Fibroblast of villous mesenchyme (primary cell): ENCODE measurements at regions not wholly inside any gene's neighbourhood (a gene's known extent, or its start where the extent isn't known, plus 50 kb on each side); places are given as distances from the start of the nearest gene placed in this dataset.

Experiments used
- DNase-seq: peaks from one replicate; pipeline ENCODE4 v3.0.0-alpha.2; 2010; ENCODE audit warnings: low read depth
- H3K4me3 ChIP-seq: 2 replicates; pipeline ENCODE4 v1.5.1; 2011; ENCODE audit warnings: low read depth, mild to moderate bottlenecking, low read length
- CTCF ChIP-seq: IDR thresholded peaks from 2 replicates; pipeline ENCODE4 v1.5.1; 2012; ENCODE audit warnings: low read depth, mild to moderate bottlenecking, low read length; ENCODE audit not compliant: insufficient read depth

DNA sequence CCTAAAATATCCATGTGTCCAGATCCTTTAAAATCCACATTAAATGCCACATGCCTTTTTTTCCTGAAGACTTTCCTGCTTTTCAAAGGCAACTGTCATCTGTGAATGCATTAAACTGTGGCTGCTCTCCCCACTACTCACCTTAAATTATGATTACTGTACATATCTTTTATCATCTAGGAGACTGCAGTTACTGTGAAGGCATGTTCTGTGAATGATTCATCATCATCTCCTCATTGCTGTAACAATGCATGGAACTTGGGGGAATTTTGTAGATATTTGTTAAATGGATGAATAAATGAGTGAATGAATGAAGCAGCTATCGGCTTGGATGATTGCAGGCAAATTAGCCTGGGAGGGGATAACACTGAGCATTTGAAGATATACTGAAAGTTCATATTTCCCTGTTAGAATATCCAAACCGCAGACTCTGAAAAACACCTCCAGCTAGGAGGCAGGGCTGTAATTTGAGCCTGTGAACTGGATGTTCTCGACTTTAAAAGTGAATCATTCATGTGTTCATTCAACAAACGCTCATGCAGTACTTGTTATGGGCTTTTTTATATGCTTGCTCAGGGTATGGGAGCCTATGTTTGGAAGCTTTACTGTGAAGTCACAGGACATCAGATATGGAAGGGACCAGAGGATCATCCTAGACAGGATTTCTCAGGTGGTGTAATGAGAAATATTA lies 519.2 kb downstream of the KIF4B start:
- no peak for DNase-seq
- H3K4me3 ChIP-seq, result no peak overlapping the region
- no peak for TF ChIP-seq CTCF

GRCh38 chr5:155540000-155540595 lies 526.5 kb downstream of the KIF4B start:
- DNase-seq, result no peak
- TF ChIP-seq CTCF, result no peak
- no peak overlapping the region for H3K4me3 ChIP-seq

DNA sequence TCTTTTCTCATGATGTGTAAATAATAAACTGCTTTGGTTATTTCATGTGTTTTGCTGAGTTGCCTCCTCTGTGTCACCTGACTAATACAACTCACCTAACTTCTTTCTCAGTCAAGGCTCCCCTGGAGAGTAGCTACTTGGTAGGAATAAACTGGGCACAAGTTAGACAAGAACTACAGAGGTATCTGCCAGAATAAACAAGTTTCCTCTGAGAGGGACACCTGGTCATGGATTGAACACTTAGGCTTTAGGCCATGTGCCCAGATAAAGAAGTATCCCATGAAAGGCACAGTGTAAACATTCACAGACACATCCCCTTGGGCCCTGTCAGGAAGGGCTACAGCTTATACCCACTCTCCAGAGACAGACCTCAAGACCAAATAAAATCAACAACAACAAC lies 532.5 kb downstream of the KIF4B start:
- DNase-seq, result no peak
- no peak overlapping the region for H3K4me3 ChIP-seq
- TF ChIP-seq CTCF, result no peak

- no peak for DNase-seq
- TF ChIP-seq CTCF, result no peak
- H3K4me3 ChIP-seq, result no peak overlapping the region
Observed at GRCh38 chr5:155554500-155554899, 540.9 kb downstream of the KIF4B start.

- no peak overlapping the region for H3K4me3 ChIP-seq
- TF ChIP-seq CTCF, result no peak
- DNase-seq, result no peak
Observed at GRCh38 chr5:155556222-155556621, 542.7 kb downstream of the KIF4B start.

DNA sequence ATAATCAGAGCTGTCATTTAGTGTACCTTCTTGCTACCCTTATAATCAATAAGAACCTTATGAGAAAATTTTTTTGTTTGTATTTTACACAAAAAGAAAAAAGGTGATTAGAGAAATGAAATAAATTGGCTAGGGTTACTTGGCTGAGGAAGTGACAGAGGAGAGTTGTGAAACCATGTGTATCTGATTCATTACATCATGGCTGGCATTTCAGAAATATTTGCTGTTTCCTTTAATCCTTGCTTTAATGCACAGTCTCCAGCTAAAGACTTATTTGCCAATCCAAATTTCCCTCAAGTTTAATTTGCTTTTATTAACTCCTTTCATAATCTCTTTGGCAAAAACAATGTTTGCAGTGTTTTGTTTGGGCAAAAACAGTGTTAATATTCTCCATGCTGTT lies 543.1 kb downstream of the KIF4B start:
- H3K4me3 ChIP-seq, result no peak overlapping the region
- no peak for TF ChIP-seq CTCF
- DNase-seq, result no peak

- no peak for DNase-seq
- no peak for TF ChIP-seq CTCF
- no peak overlapping the region for H3K4me3 ChIP-seq
Observed at GRCh38 chr5:155562158-155562557, 548.6 kb downstream of the KIF4B start.
